GM12872 (cell line): ENCODE measurements at regions not wholly inside any gene's neighbourhood (a gene's known extent, or its start where the extent isn't known, plus 50 kb on each side); places are given as distances from the start of the nearest gene placed in this dataset.

Experiments
- TF ChIP-seq, protein P1 (sequence below): IDR thresholded peaks from 3 replicates; pipeline ENCODE4 v1.5.1; 2011; ENCODE audit warnings: low read depth, mild to moderate bottlenecking, low read length, moderate library complexity; ENCODE audit not compliant: insufficient read depth

- TF ChIP-seq, protein P1, sequence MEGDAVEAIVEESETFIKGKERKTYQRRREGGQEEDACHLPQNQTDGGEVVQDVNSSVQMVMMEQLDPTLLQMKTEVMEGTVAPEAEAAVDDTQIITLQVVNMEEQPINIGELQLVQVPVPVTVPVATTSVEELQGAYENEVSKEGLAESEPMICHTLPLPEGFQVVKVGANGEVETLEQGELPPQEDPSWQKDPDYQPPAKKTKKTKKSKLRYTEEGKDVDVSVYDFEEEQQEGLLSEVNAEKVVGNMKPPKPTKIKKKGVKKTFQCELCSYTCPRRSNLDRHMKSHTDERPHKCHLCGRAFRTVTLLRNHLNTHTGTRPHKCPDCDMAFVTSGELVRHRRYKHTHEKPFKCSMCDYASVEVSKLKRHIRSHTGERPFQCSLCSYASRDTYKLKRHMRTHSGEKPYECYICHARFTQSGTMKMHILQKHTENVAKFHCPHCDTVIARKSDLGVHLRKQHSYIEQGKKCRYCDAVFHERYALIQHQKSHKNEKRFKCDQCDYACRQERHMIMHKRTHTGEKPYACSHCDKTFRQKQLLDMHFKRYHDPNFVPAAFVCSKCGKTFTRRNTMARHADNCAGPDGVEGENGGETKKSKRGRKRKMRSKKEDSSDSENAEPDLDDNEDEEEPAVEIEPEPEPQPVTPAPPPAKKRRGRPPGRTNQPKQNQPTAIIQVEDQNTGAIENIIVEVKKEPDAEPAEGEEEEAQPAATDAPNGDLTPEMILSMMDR = no peak
Measured at GRCh38 chr3:124560666-124561215, 169.5 kb upstream of the UMPS start.

DNA sequence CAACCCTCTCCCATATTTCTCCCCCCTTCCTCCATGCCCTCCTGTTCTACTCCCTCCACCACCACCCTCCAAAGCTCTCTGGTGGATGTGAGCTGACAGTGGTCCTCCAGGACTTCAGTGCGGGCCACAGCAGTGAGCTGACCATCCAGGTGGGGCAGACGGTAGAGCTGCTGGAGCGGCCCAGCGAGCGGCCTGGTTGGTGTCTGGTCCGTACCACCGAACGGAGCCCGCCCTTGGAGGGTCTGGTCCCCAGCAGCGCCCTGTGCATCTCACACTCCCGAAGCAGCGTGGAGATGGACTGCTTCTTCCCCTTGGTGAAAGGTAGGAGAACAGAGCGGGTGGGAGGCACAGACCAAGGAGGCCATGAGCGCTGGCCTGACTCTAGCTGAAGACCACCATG is 167.5 kb upstream of the UMPS start:
- TF ChIP-seq, protein P1 = no peak

DNA sequence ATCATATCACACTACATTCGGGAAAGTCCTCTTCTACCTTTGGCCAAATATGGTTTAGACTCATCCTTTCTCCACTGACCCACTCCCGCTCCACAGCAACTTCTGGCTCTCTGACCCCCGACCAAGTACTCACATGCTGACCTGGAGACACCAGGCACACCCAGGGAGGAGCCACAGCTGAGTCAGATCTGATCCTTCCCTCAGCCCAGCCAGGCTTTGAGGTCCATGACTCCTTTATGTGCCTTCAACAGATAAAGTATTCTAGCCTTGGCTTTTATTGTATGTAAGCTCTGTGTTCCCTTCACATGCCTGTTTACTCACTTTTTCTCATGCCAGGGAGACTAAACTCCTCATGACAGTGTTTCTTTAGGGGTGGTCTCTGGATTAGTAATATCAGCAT is 166.9 kb upstream of the UMPS start:
- TF ChIP-seq, protein P1 = no peak

DNA sequence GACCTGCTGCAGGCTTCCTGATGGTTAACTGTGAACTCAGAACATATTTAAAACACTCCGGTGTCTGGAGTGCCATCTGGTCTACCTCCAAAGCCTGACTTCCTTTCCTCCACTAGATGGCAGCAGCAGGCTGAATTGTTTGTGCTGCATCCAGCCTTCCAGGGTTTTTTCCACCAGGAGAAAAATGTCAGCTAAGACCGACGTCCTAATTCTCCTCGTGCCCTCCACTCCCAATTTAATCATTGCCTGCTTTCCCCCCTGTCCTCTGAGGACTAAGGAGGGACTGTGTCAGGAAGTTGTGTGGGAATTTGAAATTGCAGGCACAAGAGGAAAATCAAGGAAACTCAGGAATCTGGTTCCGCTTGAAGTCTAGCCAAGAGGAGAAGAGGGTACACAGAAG is 165.2 kb upstream of the UMPS start:
- TF ChIP-seq, protein P1 = peak; percentile 88

DNA sequence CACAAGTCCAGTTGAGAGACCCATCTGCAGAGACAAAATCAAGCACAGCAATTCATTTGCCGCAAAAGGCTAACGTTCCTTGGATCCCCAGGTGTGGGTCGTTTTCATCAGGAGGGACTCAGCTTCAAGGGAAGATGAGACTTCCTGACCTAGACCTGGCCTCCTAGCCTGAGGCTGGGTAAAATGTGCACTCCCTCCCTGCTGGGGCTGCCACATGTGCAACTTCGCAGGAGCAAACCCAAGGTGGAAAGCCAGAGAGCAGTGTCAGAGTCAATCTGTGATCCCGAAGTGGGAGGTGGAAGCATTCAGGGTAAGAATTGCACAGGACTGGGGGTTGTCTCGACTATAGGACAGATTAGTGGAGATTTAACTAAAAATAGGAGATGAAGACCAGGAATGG is 164.7 kb upstream of the UMPS start:
- TF ChIP-seq, protein P1 = no peak

DNA sequence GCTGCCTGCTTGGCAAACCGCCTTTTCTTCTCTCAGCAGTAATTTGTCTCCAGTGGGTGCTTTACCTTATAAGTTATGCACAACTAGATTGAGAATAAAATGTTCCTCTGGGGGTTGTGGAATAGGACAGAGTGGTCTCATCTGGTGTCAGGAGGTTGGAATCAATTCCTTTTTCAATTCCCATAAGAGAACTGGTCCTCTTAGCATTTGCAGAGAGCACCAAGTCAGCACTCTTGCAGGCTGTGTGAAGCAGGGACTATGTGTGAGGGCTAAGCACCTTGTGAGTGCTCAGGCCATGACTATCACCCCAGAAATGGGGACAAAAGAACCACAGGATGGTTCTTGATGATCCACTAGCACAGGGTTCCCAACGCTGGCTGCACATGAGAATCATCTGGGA is 163.6 kb upstream of the UMPS start:
- TF ChIP-seq, protein P1 = no peak

GRCh38 chr3:124567179-124567578 is 163.1 kb upstream of the UMPS start:
- TF ChIP-seq, protein P1 = no peak
